Thoracic aorta (tissue), 2 donors: ENCODE measurements at regions not wholly inside any gene's neighbourhood (a gene's known extent, or its start where the extent isn't known, plus 50 kb on each side); places are given as distances from the start of the nearest gene placed in this dataset.
"Not testable (repeated sequence)": the region's sequence is repeated elsewhere in the genome, so short reads cannot be mapped to it uniquely, and the experiment has no call there.

ENCODE experiments used
- ATAC-seq: fragments of 150-250 bp; one replicate; pipeline ENCODE4 v1.8.0; 2017; ENCODE audit warnings: low read depth; ENCODE audit not compliant: insufficient number of reproducible peaks, low FRiP score
- DNase-seq: peaks from one replicate; pipeline ENCODE4 v3.0.0-alpha.2; 2020; ENCODE audit warnings: low spot score
- H3K27ac ChIP-seq, 2 donors: fragments of 200-600 bp; sonication (generic); 1 replicate in 1 of 2; 2 replicates in 1 of 2; pipeline ENCODE4 v1.5.1; 2016; ENCODE audit warnings: mild to moderate bottlenecking in 2 of 2, moderate library complexity in 2 of 2
- H3K27me3 ChIP-seq: fragments of 200-600 bp; sonication (generic); replicated peaks from 2 replicates; pipeline ENCODE4 v1.6.0; 2016; ENCODE audit warnings: mild to moderate bottlenecking; ENCODE audit not compliant: insufficient read depth
- H3K36me3 ChIP-seq: fragments of 200-600 bp; sonication (generic); one replicate; pipeline ENCODE4 v1.5.1; 2016
- H3K4me1 ChIP-seq, 2 donors: fragments of 200-600 bp; sonication (generic); 1 replicate in 1 of 2; 2 replicates in 1 of 2; pipeline versions ENCODE4 v1.5.1 to v1.6.0; 2016; ENCODE audit warnings: low read depth in 2 of 2, mild to moderate bottlenecking in 1 of 2; ENCODE audit not compliant: control insufficient read depth in 1 of 2
- H3K4me3 ChIP-seq: fragments of 200-600 bp; sonication (generic); 2 replicates; pipeline ENCODE4 v1.5.1; 2016; ENCODE audit warnings: mild to moderate bottlenecking
- H3K9me3 ChIP-seq: fragments of 200-600 bp; sonication (generic); 2 replicates; pipeline ENCODE4 v1.5.1; 2016
- CTCF ChIP-seq: fragments of 200-600 bp; sonication (generic); IDR thresholded peaks from one replicate; pipeline ENCODE4 v1.5.1; 2019; ENCODE audit warnings: antibody characterized with exemption

DNA sequence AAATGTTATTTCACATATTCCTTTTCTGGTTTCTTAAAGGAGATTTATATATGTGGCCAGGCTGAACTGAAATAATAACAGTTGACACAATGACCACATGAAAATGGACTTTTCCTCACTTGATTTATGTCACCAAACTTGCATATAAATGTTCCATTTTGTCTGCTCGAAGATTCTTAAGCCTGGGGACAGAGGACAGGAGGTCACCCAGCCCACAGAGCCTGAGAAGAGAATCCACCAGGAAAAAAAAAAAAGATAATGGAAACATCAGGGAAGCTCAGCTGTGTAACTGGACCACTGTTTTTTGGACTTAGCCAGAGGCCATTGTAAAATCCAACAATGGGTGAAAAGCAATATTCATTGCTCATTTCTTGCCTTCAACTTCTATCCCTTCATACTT is 359.0 kb upstream of the FGF16 start:
- ATAC-seq (peak; percentile 73), DNase-seq (no peak)
- no peaks in the 10 kb centered on the region for H3K36me3 ChIP-seq
- H3K4me1 ChIP-seq = peaks cover 0 to 8% of the 10 kb centered on the region in 2 donors
- peak overlapping the region; percentile 56 to 75 for H3K27ac ChIP-seq
- no peak overlapping the region for H3K4me3 ChIP-seq
- no peaks in the 10 kb centered on the region for H3K27me3 ChIP-seq
- no peak for TF ChIP-seq CTCF
- H3K9me3 ChIP-seq = no peaks in the 10 kb centered on the region

GRCh38 chrX:77114501-77114900 is 332.7 kb upstream of the FGF16 start:
- no peak overlapping the region for H3K27ac ChIP-seq
- no peaks in the 10 kb centered on the region for H3K9me3 ChIP-seq
- H3K36me3 ChIP-seq = no peaks in the 10 kb centered on the region
- no peak for DNase-seq
- H3K27me3 ChIP-seq = no peaks in the 10 kb centered on the region
- H3K4me1 ChIP-seq = no peaks in the 10 kb centered on the region
- no peak for TF ChIP-seq CTCF
- no peak for ATAC-seq
- no peak overlapping the region for H3K4me3 ChIP-seq

DNA sequence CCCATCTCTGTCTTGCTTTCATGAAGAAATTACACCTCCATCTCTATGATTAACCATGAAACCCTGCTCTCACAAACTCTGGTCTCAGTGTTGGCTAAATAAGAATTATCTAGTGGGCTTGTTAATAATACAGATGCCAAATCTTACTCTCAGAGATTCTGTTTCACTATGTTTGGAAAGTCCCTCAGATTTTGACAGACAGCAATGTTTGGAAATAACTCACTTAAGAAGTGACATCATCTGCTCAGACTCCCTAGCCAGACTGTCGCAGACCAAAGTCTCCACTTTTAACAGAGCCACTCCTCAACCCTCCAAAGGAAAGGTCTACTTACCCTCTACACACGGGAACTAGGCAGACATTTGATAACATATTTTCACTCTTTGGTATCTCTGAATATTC is 328.5 kb upstream of the FGF16 start:
- no peak for ATAC-seq
- DNase-seq = no peak
- no peaks in the 10 kb centered on the region for H3K9me3 ChIP-seq
- no peaks in the 10 kb centered on the region for H3K4me1 ChIP-seq
- no peak overlapping the region for H3K4me3 ChIP-seq
- TF ChIP-seq CTCF = no peak
- no peak overlapping the region for H3K27ac ChIP-seq
- no peaks in the 10 kb centered on the region for H3K36me3 ChIP-seq
- H3K27me3 ChIP-seq = no peaks in the 10 kb centered on the region

DNA sequence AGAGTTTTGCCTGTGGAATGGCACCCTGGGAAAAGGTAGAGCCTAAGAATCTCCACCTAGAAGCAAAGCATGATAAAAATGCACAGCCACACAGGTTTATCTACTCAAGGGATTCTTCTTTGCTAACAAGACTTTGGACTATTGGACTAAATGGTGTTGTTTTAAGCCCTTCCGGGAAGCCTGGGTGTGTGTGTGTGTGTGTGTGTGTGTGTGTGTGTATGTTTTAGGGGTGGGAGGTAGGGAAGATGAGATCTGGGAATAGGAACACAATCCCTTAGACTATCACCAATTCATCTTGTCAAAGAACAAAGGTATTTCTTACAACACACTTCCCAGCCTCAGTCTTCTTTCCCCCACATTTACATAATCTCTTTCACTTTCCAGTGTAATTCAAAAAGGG is 327.5 kb upstream of the FGF16 start:
- ATAC-seq (no peak), DNase-seq (no peak)
- Histone ChIP-seq H3K27me3 (no peaks in the 10 kb centered on the region), H3K4me3 (no peak overlapping the region), H3K4me1 (no peaks in the 10 kb centered on the region), H3K27ac (no peak overlapping the region), H3K9me3 (no peaks in the 10 kb centered on the region), H3K36me3 (no peaks in the 10 kb centered on the region)
- no peak for TF ChIP-seq CTCF

GRCh38 chrX:77123917-77124316 is 323.3 kb upstream of the FGF16 start:
- not testable (repeated sequence) for H3K4me3 ChIP-seq, H3K9me3 ChIP-seq, DNase-seq, H3K27ac ChIP-seq, H3K36me3 ChIP-seq, H3K4me1 ChIP-seq, ATAC-seq, H3K27me3 ChIP-seq

GRCh38 chrX:77127571-77127970 is 319.6 kb upstream of the FGF16 start:
- H3K4me3 ChIP-seq, H3K27me3 ChIP-seq, ATAC-seq, H3K9me3 ChIP-seq, H3K36me3 ChIP-seq, DNase-seq, H3K27ac ChIP-seq, H3K4me1 ChIP-seq: not testable (repeated sequence)
